GM19324 (cell line): ENCODE measurements at regions not wholly inside any gene's neighbourhood (a gene's known extent, or its start where the extent isn't known, plus 50 kb on each side); places are given as distances from the start of the nearest gene placed in this dataset.
"Not testable (repeated sequence)": the region's sequence is repeated elsewhere in the genome, so short reads cannot be mapped to it uniquely, and the experiment has no call there.

Experiments
- ATAC-seq: cut with Tn5 transposase; IDR thresholded peaks from one replicate; pipeline ENCODE4 v1.9.1; 2021; ENCODE audit warnings: mild to moderate bottlenecking, moderate library complexity; ENCODE audit not compliant: unreplicated experiment, low FRiP score

DNA sequence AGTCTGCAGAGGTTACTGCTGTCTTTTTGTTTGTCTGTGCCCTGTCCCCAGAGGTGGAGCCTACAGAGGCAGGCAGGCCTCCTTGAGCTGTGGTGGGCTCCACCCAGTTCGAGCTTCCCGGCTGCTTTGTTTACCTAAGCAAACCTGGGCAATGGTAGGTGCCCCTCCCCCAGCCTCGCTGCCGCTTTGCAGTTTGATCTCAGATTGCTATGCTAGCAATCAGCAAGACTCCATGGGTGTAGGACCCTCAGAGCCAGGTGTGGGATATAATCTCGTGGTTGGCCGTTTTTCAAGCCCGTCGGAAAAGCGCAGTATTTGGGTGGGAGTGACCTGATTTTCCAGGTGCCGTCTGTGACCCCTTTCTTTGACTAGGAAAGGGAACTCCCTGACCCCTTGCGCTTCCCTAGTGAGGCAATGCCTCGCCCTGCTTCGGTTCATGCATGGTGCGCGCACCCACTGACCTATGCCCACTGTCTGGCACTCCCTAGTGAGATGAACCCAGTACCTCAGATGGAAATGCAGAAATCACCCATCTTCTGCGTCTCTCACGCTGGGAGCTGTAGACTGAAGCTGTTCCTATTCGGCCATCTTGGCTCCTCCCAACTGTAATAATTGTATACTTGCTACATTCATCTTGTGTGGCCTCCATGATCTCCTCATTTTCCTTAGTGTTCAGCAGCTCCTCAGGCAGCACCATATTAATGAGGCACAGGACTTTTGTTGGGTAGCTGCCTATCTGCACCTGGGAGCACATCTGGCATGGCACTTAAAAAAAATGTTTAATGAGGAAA is 391.4 kb downstream of the BCKDHB start:
- not testable (repeated sequence) for ATAC-seq

DNA sequence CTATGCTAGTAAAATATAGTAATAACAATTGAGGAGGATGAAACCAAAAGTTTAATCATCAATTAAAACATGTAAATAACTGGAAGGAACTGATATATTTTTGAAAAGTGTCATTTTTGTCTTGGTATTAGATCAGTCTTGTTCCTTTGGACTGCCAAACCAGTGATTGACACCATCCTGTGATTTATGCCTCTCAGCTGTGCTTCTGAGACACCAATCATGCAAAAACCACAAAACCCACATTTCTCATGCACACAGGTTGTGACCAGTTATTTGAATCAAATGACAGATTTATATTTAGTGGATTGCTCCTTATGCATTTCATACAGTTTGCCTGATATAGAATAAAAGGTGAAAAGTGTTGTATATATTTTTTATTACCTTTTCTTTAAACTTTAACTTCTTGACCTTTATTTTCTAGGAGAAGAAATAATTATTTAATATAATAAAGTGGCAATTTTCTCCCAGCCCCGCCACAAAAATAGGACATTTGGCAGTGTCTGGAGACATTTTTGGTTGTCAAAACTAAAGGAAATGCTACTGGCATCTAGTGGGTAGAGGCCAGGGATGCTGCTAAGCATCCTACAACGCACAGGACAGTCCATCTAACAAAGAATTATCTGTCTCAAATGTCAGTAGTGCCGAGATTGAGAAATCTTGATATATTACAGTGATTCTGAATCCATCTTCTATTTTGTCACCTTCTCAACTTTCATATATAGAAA is 383.6 kb downstream of the BCKDHB start:
- ATAC-seq: no peak

DNA sequence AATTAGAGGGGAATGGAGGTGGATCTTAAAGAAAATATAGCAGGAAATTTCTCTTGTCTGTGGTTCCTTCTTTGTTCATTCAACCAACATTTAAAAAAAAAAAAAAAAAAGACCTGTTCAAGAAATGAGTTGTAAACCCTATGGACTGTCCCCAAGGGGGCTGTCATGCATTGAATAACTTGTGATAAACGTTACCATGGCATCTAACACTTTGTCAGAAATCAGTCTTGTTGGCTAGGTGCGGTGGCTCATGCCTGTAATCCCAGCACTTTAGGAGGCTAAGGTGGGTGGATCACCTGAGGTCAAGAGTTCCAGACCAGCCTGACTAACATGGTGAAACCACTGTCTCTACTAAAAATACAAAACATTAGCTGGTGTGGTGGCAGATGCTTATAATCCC is 381.7 kb downstream of the BCKDHB start:
- no peak for ATAC-seq

DNA sequence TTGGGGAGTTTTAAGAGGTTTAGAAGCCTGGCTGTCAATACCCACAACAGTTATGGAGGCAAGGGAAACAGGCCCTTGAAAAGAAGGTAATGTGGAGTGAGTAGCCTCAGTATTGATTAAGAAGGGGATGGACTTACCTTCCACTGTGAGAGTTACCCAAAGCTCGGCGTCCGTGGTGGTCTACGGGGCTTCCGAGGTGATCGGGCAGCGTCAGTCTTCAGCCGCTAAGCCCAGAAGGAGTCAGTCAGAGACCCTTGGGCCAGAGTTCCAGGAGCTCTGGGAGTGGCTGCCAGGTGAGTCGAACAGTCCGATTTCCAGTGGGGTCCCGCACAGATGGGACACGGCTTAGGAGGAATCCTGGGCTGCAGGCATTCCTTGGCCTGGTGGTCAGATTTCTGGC is 379.0 kb downstream of the BCKDHB start:
- not testable (repeated sequence) for ATAC-seq

DNA sequence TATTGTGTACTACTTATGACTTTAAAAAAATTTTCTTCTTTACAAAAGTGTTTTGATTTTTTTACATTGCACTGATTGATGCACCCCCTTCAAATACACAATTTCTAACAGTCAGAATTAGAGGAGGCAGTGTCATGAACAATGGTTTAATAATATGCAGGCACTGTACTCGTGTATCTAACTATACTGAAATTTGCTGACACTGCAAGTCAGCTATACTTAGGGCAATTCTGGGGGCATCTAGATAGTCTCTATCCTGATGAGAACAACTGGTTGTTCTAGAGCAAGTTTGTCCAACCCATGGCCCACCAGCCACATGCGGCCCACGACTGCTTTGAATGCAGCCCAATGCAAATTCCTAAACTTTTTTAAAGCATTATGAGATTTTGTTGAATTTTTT is 375.6 kb downstream of the BCKDHB start:
- ATAC-seq: no peak

DNA sequence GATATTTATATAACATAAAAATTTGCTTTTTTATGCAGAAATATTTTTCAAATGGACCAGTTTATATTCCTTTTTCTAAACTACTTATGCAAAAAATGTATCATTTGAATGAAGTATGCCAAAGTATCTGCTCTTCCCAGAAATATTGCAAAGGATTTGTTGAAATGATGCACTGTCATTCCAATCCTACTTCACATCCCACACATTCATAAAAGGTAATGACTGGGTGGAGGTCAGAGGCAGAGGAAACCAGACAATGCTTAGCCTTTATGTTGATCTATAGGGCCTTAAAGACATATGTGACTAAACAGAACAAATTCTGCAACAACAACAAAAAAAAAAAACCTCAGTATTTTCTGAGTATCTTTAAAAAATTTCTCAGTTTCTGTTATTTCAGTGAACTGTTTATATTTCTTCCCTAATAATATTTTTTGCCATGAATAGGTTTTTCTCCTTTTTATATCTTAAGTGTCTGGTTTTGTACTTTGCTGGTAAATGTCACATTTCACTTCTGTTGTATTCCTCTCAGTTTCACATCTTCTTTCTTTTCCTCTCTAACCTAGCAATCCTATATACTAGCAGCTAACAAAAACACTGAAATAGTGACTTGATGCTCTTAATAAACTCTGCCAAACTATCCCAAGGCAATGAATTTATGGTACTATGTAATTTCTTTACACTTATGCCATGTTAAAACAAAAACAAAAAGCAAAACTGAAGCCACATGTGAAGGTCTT is 374.1 kb downstream of the BCKDHB start:
- ATAC-seq: no peak

DNA sequence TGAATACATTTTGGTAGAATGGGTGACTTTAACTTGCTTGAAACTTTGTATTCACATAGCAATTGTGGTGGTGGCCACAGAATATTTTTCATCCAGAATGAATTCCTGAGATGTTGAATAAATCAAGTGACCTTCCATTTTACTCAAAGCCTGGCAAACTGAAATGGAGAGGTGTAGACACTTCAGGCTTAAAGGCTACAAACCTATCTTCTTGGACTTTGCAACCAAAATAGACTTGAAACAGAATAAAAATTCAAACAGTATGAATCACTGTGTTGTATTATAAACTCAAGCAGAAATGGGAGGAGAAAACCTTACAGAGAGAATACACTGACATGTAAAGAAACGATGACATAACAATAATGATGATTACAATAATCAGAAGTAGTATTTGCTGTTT is 371.6 kb downstream of the BCKDHB start:
- no peak for ATAC-seq

DNA sequence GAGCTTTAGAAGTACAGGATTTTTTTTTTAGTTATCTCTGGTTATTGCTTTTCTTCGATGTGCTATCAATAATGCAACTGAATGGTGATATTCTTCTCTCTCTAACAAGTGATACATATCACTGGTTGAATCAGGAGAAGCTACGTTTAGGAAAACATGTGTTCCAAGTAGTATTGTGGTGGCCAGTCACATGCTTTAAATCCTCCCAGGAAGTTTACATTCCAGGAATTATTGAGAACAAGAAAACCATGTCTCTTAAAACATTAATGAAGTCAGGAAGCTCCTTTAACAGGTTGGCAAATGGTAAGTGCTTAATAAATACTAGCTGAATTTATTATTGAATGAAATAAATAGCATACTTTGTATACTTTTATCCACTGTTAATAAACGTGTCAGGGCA is 371.1 kb downstream of the BCKDHB start:
- no peak for ATAC-seq

DNA sequence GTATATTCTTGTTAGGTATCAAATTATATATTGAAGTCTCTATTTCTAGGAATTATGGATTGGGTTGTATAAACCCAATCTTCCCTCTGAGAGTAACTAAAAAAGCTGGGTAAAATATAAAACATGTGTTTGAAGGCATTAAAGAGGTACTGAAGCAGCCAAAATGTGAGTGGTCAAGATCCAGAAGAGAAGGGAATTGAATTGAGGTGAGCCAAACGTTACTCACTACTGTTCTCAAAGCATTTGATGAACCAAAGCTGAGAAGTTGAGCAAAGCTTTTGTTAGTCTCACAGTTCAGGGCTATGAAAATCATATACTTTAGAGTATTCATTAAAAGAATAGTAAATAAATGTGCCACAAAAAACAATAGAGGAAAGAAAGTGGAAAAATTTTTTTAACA is 365.8 kb downstream of the BCKDHB start:
- ATAC-seq: no peak

DNA sequence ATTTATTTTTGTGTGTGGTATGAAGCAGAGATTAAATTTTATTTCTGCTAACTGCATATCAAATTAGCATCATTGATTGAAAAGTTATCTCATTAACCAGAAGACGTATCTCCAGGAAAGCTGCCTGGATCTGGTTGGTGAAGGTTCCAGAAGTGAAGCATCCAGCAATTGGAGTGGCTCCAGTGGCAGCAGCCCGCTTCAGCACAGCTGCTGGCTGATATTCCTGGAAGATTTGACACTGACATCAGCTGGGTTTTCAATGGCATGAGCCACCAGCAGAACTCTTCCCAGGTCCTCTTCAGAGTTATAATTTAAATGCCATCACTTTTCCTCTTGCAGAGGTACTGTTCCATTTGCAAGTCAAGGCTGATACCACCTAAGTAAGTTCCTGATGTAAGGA is 363.5 kb downstream of the BCKDHB start:
- no peak for ATAC-seq

DNA sequence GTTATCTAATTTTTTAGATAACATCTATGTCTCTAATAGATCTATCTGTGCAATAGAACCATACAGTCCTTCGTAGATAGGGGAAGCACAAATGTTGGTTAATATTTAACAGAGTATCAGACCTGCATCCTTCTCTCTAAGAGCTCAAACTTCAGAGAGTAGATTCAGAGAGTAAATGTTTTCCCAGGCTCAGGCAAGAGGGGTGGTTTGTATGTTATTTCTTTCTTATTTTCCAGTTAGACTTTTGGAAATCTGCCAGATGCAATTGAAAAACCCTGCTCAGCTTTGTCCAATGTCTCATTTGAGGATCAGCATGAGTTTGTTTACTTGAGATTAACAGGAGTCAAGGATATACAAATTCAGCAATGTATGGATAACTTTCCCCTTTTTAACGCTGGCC is 361.9 kb downstream of the BCKDHB start:
- ATAC-seq: no peak

DNA sequence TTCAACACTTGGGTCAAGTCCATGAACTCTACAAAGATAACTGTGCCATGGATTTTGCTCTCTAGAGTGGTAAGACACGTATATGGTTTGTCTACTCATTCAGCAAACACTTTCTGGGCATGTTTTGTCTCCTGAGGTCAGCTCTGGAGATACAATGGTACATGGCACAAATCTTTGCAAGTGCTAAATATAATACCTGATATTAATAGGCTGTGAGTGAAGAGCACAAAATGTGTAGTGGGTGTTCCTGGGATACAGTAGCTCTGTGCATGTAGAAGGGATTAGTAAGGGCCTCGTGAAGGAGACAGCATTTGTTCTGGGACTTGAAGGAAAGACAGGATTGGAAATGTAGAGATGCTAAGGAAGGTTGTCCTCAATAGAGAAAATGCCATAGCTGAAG is 360.9 kb downstream of the BCKDHB start:
- no peak for ATAC-seq

DNA sequence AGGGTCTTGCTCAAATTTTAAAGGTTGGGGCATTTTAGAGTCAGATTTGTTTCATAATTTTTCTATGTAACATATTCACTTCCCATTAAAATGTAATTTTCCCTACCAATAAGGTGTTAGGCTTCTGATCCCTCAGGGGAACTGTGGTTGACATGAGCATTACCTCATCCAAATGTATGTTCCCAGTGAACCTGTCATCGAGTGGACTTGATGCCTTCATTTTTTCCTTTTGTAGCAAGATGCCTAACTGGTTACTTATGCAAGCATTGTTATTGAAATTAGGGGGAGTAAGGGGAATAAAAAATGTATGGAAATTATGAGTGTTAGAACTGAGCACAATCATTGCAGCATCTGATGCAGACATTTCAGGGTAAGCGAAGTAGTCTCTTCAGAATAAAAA is 360.5 kb downstream of the BCKDHB start:
- no peak for ATAC-seq

DNA sequence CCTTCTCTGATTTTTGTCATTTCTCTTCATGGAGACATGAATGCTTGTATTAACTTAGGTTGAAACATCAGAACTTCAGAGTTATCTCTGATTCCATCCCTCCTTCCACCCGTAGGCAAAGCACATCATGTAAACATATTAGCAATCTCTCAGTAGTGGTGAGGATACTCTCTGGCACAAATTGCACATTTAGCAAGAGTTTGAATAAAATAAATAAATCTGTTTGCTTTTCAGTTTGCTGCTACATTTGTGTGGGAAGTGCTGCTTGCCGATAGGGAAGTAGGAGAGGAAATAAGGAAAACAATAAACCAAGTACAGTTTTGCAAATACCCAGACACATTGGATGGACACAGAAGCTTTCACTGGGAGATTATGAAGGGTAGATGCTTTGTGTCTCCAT is 359.0 kb downstream of the BCKDHB start:
- no peak for ATAC-seq

DNA sequence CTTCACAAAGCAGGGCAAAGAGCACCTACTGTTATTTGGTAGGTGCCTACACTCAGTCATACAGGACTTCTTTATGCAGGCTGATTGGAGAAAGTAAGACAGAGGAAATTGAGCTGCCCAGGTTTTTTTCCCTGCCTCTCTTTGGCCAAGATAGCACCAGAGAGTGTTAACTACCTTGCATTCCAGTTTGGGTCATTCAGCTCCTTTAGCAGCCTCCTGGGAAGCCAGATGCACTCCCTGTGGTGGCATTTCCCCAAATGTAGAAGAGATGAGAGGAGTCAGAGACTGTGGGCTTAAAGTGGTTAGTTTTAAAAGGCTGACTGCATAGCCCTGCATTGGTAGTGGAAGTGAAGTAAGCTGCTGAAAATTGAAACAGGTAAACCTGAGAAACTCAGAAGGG is 358.4 kb downstream of the BCKDHB start:
- ATAC-seq: no peak

DNA sequence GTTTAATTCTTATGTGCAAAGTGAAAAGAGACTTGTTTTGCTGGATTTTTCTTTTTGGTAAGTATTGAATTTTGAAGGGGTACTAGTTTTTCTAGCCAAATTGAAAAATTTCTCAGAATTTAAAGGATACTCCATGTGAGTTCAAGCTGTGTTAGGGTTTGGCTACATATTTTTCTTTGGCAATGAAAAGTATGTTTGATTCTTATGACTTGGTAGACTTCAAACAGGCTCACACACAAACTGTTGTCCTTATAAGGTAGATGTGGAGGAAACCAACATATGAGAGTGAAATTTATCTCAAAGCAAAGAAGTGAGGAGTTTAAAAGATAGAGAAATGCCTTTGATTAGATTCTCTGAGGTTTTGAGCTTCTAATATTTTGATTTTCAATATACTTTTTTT is 356.7 kb downstream of the BCKDHB start:
- no peak for ATAC-seq

DNA sequence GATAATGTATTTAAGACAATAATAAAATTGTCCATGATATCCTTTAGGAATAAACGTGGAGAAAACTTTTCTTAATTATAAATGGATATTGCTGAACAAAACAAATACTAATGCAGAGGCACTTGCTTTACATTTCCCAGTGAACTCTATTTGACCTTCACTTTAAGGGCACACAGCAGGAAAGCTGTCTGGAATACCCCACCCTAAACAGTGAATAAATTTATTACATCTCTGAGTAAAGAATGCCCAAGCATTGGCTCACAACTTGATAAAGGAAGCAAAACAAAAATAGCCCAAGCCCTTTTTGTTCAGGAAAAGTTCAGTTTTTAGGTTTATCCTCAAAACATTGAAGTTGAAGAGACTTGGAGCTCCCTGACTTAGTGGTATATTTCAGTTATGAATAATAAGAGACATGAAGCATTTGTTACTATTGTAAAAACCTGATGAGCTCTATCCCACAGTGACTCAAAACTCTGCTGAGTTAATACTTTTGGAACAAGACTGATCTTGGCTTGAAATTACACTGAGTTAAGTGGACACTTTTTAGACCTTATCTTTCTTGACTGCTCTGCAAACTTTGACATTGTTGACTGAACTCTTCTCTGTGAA is 353.9 kb downstream of the BCKDHB start:
- no peak for ATAC-seq

DNA sequence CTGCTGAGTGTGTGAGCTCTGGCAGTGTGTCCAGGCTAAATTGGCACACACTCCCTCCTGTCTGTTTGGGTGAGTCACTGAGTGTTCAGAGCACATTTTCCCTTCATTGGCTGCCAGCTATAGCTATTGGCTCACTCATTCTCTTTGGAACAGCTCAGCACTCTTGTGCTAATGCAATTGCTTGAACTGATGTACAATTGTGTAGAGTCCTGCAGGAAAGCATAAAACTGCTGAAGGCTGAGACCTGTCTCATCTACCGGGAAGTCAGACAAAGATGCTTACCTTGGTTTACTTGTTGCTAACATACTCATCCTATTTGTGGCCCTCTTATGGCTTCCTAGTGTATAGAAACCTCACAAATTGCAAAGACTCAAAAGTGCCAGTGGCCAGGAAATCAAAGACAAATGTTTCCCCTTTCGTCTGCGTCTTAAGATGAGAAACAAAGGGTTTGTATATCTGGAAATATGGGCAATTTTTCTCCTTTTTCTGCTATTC is 351.0 kb downstream of the BCKDHB start:
- no peak for ATAC-seq

DNA sequence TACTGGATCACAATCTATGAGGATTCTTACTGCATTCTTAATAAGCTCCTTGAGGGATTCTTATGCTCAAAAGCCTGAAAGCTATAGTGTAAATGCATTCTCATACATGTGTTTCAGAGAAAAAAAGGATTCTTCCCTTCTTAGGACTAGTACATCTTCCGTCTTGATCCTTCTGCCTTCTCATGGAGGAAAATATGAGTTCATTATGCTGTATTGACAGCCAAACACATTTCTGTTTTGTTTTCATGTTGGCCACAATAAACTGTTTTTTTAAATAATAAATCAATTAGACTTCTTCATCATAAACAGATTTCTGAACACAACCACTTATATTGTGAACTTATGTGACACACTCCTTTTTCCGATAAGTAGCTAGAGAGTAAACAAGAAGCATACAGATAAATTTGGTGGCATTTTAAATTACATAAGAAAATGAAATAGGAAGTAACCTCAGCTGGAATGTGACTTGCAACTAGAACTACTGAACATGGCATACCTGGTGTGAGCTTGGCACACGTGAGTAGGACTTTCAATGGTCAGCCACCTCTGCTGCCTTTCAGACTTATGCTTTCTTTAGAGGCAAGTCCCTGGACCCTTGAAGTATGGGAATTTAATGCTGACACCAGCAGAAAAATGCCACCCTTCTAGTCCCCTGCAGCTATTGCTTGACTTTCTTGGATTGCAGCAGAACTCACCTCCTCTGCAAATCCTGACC is 350.4 kb downstream of the BCKDHB start:
- no peak for ATAC-seq

DNA sequence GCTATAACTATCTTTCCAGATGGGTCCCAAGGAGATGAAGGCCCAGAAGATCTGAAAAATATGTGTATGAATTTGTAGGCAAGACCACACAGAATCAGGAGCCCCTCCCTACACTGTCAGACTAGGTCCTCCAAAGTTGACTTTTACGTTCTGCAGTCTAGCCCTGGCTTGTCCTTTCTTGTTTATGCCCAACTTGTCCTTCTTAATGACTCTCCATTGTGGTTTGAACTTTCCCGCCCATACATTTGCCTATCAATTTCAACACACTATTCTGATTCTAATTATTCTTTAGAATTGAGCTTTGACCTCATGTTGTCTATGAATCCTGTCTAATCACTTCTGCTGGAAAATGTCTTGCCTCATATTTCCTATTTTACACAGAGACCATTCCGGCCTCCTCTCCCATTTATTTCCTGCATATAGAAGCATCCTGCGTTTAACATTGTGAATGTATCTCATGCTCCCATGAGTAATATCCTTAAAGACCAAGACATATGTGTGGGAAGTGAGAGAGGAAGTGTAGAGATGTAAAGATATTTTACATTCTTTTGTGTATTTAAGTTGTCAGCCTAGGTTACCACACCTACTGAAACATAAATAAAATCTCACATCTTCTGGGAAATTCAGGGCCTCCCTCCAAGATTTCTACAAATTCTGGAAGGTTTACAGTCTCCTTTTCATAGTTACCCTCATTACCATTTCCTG is 348.3 kb downstream of the BCKDHB start:
- no peak for ATAC-seq
